ENCODE measurements at regions not wholly inside any gene's neighbourhood (a gene's known extent, or its start where the extent isn't known, plus 50 kb on each side); places are given as distances from the start of the nearest gene placed in this dataset.

DNA sequence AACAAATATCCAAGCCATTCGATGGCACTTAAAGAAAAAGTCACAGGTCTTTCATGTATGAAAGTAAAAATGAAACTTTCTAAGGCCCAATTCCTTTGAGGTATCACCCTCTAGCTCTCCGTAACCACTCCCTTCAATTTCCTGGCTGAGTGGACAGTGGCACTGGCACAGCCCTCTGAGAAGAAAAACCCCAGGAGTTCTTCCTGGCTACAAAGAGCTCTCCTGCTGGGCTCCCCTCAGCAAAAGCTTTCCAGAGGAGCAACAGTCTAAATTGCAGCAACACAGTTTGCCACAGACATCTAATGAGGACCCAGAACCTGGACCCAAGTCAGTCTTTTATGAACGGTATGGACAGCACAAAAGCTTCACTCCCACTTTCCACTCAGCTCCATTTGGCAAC is 71.8 kb downstream of the FUNDC1 start:
- TF ChIP-seq POLR2A (IDR thresholded peaks at IDR 0.05) = no peak
- TF ChIP-seq, protein P1, sequence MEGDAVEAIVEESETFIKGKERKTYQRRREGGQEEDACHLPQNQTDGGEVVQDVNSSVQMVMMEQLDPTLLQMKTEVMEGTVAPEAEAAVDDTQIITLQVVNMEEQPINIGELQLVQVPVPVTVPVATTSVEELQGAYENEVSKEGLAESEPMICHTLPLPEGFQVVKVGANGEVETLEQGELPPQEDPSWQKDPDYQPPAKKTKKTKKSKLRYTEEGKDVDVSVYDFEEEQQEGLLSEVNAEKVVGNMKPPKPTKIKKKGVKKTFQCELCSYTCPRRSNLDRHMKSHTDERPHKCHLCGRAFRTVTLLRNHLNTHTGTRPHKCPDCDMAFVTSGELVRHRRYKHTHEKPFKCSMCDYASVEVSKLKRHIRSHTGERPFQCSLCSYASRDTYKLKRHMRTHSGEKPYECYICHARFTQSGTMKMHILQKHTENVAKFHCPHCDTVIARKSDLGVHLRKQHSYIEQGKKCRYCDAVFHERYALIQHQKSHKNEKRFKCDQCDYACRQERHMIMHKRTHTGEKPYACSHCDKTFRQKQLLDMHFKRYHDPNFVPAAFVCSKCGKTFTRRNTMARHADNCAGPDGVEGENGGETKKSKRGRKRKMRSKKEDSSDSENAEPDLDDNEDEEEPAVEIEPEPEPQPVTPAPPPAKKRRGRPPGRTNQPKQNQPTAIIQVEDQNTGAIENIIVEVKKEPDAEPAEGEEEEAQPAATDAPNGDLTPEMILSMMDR (IDR thresholded peaks at IDR 0.05) = no peak
